Activated T-helper 1 cell treated with anti-CD3 and anti-CD28 coated beads, Interleukin-12 subunit alpha, Interleukin-12 subunit beta, Interleukin-2, Interleukin-4 antibody, amounts not matched to agents 30 ng/mL and 10 ng/mL and 1 ng/mL, durations not matched to agents 14 hours and 24 hours and 36 hours (primary cell): ENCODE measurements at regions not wholly inside any gene's neighbourhood (a gene's known extent, or its start where the extent isn't known, plus 50 kb on each side); places are given as distances from the start of the nearest gene placed in this dataset.
"Not testable (repeated sequence)": the region's sequence is repeated elsewhere in the genome, so short reads cannot be mapped to it uniquely, and the experiment has no call there.

Source experiments
- DNase-seq: peaks from one replicate; pipeline ENCODE4 v3.0.0; 2021; ENCODE audit warnings: low spot score
- H3K27ac Mint-ChIP-seq: one replicate; pipeline ENCODE4 v1.8.0; 2021; ENCODE audit warnings: mild to moderate bottlenecking, mixed read lengths
- H3K27me3 Mint-ChIP-seq: one replicate; pipeline ENCODE4 v1.8.0; 2022; ENCODE audit warnings: mild to moderate bottlenecking, moderate library complexity, mixed read lengths; ENCODE audit not compliant: insufficient read depth
- H3K36me3 Mint-ChIP-seq: one replicate; pipeline ENCODE4 v1.8.0; 2021; ENCODE audit warnings: low read depth, mixed read lengths
- H3K4me1 Mint-ChIP-seq: one replicate; pipeline ENCODE4 v1.8.0; 2021; ENCODE audit warnings: low read depth, mixed read lengths
- H3K4me3 Mint-ChIP-seq: one replicate; pipeline ENCODE4 v1.8.0; 2021; ENCODE audit warnings: mild to moderate bottlenecking, moderate library complexity, mixed read lengths
- H3K9me3 Mint-ChIP-seq: one replicate; pipeline ENCODE4 v1.8.0; 2021; ENCODE audit warnings: mixed read lengths
- intact Hi-C: fragments of 100-400 bp; cut with micrococcal nuclease; formaldehyde crosslinking; loops from one replicate; pipeline ENCODE4 v1.15.1; 2024

- Mint-ChIP-seq H3K4me3 (no peak overlapping the region), H3K9me3 (no peaks in the 10 kb centered on the region), H3K4me1 (no peaks in the 10 kb centered on the region), H3K27me3 (no peaks in the 10 kb centered on the region), H3K36me3 (no peaks in the 10 kb centered on the region), H3K27ac (no peak overlapping the region)
- intact Hi-C loops: no loop called here
- no peak for DNase-seq
These were observed 203.1 kb downstream of the ARHGEF9 start for GRCh38 chrX:63581906-63582305.

- Mint-ChIP-seq H3K9me3 (no peaks in the 10 kb centered on the region), H3K4me3 (no peak overlapping the region), H3K4me1 (no peaks in the 10 kb centered on the region)
These were observed 203.6 kb downstream of the ARHGEF9 start for GRCh38 chrX:63581398-63581797.

DNA sequence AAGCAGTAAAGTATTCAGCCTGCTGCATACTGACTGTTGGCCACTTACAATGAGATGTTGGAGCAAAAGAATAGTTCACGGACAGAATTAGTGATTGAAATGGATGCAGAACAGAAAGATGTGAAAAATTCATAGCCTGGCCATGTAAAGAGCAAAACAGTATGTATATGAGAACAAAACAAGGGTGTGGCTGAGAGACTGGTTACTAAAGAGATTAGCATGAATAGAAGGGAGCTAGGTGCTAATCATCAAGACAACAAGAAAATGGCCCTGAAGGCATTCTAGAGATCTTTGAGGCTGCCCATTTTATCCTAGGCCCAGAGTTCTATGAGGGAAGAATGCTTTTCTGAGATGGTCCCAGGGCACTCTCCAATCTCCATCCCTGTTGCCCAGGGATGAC lies 208.5 kb downstream of the ARHGEF9 start:
- DNase-seq: no peak

More at GRCh38 chrX:63581398-63581797, 203.6 kb downstream of the ARHGEF9 start:
- intact Hi-C loops: no loop called here
- no peaks in the 10 kb centered on the region for H3K27me3 Mint-ChIP-seq
- no peak overlapping the region for H3K27ac Mint-ChIP-seq
- H3K36me3 Mint-ChIP-seq: no peaks in the 10 kb centered on the region
- no peak for DNase-seq

GRCh38 chrX:63575700-63576099 lies 209.3 kb downstream of the ARHGEF9 start:
- H3K9me3 Mint-ChIP-seq, H3K4me1 Mint-ChIP-seq, H3K27ac Mint-ChIP-seq, DNase-seq, H3K27me3 Mint-ChIP-seq, H3K4me3 Mint-ChIP-seq, H3K36me3 Mint-ChIP-seq, intact Hi-C loops: not testable (repeated sequence)

More for the DNA sequence above, 208.5 kb downstream of the ARHGEF9 start:
- Mint-ChIP-seq H3K36me3 (no peaks in the 10 kb centered on the region), H3K9me3 (peaks cover 4% of the 10 kb centered on the region), H3K4me3 (no peak overlapping the region), H3K4me1 (no peaks in the 10 kb centered on the region), H3K27me3 (no peaks in the 10 kb centered on the region), H3K27ac (no peak overlapping the region)
- intact Hi-C loops: no loop called here

DNA sequence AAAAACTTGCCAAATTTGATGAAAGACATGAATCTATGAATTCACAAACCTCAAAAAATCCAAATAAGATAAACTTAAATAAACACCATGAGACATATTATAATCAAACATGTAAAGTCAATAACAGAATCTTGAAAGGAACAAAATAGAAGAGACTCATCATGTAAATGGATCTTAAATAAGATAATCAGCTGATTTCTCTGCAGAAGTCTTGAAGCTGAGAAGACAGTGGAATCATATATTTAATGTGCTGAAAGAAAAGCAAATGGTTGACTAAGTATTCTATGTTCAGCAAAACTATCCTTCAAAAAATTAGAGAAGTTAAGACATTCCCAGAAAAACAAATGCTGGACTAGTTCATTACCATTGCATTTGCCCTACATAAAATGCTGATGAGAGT lies 215.7 kb upstream of the SPIN4 start:
- Mint-ChIP-seq H3K9me3 (peaks cover 9% of the 10 kb centered on the region), H3K4me1 (no peaks in the 10 kb centered on the region), H3K36me3 (no peaks in the 10 kb centered on the region), H3K27me3 (no peaks in the 10 kb centered on the region), H3K4me3 (no peak overlapping the region), H3K27ac (no peak overlapping the region)
- intact Hi-C loops: no loop called here
- no peak for DNase-seq

GRCh38 chrX:63561425-63561824 lies 210.3 kb upstream of the SPIN4 start:
- intact Hi-C loops: loop anchor here (1.0 to 5.0 kb wide), 4 partner anchors 193 to 1416 kb away; partner anchors contain the start of genes AMER1, SPIN4 and ZC4H2
- H3K27ac Mint-ChIP-seq: no peak overlapping the region

DNA sequence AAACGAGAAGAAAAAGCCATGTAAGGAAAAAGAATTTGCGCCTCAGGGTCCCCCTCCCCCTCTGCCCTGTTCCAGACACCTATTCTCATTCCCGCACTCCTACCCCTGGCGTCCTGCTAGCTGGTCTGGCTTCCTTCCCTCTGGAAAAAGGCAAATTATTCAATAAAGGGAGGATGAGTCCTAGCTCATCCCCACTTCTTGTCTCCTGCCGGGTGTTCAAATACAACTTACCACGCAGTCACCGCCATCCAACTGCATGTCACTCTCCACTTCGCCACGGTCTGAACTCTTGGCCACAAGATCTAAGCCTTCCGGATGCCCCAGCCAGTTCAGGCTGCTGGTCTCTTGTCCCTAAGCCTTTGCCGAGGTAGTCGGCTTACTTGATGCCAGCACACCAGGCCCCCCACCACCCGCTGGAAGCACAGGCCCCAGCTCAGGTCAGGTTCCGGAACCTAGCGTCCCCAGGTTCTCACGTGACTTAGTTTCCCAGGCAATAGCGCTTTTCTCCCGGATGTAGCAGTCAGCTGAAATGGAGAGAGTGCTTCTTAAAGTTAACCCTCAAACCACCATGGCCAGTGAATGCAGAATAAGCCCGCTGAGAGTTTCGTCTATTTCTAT lies 209.6 kb upstream of the SPIN4 start:
- Mint-ChIP-seq H3K36me3 (peaks cover 4% of the 10 kb centered on the region), H3K27ac (peak overlapping the region; percentile 73), H3K9me3 (no peaks in the 10 kb centered on the region), H3K4me1 (peaks cover 9% of the 10 kb centered on the region), H3K4me3 (peak overlapping the region; percentile 97), H3K27me3 (no peaks in the 10 kb centered on the region)
- DNase-seq: peak; percentile 31
- intact Hi-C loops: loop anchor here (1.0 to 5.0 kb wide), 4 partner anchors 194 to 1417 kb away; partner anchors contain the start of genes AMER1, SPIN4 and ZC4H2

More at GRCh38 chrX:63561425-63561824, 210.3 kb upstream of the SPIN4 start:
- no peak for DNase-seq
- Mint-ChIP-seq H3K4me1 (peaks cover 9% of the 10 kb centered on the region), H3K9me3 (peaks cover 1% of the 10 kb centered on the region), H3K4me3 (peak overlapping the region; percentile 97), H3K27me3 (no peaks in the 10 kb centered on the region), H3K36me3 (peaks cover 4% of the 10 kb centered on the region)

DNA sequence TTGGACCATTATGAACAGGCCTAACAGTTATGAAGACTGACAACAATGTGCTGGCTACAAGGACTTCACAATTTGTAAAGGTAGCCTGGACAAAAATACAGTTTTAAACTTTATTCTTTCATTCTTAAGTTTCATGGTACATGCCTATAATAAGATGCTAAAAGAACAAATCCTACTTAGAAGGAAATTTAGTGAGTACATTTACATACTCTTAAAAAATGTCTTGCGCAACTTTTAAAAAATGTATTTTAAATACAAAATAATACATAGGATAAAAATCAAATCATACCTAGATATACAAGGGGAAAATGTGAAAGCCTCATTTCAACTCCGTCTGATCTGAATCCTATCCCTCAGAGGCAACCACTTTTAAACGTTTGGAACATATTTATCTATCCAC lies 200.7 kb upstream of the SPIN4 start:
- DNase-seq: no peak
- no peak overlapping the region for H3K27ac Mint-ChIP-seq
- no peak overlapping the region for H3K4me3 Mint-ChIP-seq
- no peaks in the 10 kb centered on the region for H3K27me3 Mint-ChIP-seq
- H3K9me3 Mint-ChIP-seq: peaks cover 10% of the 10 kb centered on the region
- H3K36me3 Mint-ChIP-seq: no peaks in the 10 kb centered on the region
- no peaks in the 10 kb centered on the region for H3K4me1 Mint-ChIP-seq
- intact Hi-C loops: no loop called here

DNA sequence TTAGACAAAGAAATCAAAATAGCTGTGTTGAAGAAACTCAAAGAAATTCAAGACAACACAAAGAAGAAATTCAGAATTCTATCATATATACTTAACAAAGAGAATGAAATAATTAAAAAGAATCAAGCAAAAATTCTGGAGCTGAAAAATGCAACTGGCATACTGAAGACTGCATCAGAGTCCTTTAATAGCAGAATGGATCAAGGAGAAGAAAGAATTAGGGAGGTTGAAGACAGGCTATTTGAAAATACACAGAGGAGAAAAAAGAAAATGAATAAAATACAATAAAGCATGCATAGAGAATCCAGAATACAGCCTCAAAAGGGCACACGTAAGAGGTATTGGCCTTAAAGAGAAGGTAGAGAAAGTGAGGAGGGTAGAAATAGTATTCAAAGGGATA lies 179.5 kb upstream of the SPIN4 start:
- Mint-ChIP-seq H3K36me3 (peaks cover 2% of the 10 kb centered on the region), H3K4me1 (no peaks in the 10 kb centered on the region), H3K27ac (no peak overlapping the region), H3K4me3 (no peak overlapping the region), H3K9me3 (peaks cover 23% of the 10 kb centered on the region), H3K27me3 (no peaks in the 10 kb centered on the region)
- no peak for DNase-seq
- intact Hi-C loops: no loop called here

DNA sequence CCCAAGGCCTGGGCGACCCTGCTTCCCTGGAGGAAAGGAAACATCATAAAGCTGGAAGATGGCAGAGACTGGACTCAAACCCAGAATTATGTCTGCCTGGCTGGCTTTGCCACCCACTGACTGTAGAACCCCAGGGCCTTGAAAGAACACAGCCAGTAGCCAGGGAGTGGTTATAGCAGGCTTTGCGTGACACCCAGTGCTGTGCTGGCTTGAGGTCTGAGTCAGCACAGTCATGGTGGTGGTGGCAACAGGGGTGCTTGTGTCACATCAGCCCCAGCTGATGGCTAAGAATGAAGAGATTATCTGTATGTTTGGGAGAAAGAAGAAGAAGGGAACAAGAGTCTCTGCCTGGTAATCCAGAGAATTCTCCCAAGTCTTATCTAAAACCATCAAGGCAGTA lies 178.8 kb upstream of the SPIN4 start:
- no peak for DNase-seq
- Mint-ChIP-seq H3K9me3 (peaks cover 19% of the 10 kb centered on the region), H3K4me3 (no peak overlapping the region), H3K36me3 (peaks cover 2% of the 10 kb centered on the region), H3K27me3 (no peaks in the 10 kb centered on the region), H3K4me1 (no peaks in the 10 kb centered on the region), H3K27ac (no peak overlapping the region)
- intact Hi-C loops: no loop called here

- H3K27ac Mint-ChIP-seq: no peak overlapping the region
These were observed 175.7 kb upstream of the SPIN4 start for GRCh38 chrX:63526863-63527262.

GRCh38 chrX:63525491-63525890 lies 174.4 kb upstream of the SPIN4 start:
- intact Hi-C loops: no loop called here
- H3K27me3 Mint-ChIP-seq: no peaks in the 10 kb centered on the region
- peaks cover 2% of the 10 kb centered on the region for H3K36me3 Mint-ChIP-seq
- no peak for DNase-seq
- peaks cover 2% of the 10 kb centered on the region for H3K9me3 Mint-ChIP-seq
- H3K4me1 Mint-ChIP-seq: no peaks in the 10 kb centered on the region
- H3K27ac Mint-ChIP-seq: no peak overlapping the region
- no peak overlapping the region for H3K4me3 Mint-ChIP-seq

More at GRCh38 chrX:63526863-63527262, 175.7 kb upstream of the SPIN4 start:
- intact Hi-C loops: no loop called here
- H3K27me3 Mint-ChIP-seq: no peaks in the 10 kb centered on the region
- H3K4me1 Mint-ChIP-seq: no peaks in the 10 kb centered on the region
- H3K36me3 Mint-ChIP-seq: peaks cover 2% of the 10 kb centered on the region
- no peak for DNase-seq
- H3K9me3 Mint-ChIP-seq: peaks cover 8% of the 10 kb centered on the region
- no peak overlapping the region for H3K4me3 Mint-ChIP-seq

DNA sequence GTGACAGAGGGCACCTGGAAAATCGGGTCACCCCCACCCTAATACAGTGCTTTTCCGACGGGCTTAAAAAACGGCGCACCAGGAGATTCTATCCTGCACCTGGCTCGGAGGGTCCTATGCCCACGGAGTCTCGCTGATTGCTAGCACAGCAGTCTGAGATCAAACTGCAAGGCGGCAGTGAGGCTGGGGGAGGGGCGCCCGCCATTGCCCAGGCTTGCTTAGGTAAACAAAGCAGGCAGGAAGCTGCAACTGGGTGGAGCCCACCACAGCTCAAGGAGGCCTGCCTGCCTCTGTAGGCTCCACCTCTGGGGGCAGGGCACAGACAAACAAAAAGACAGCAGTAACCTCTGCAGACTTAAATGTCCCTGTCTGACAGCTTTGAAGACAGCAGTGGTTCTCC lies 168.2 kb upstream of the SPIN4 start:
- H3K4me3 Mint-ChIP-seq, intact Hi-C loops, H3K9me3 Mint-ChIP-seq, H3K4me1 Mint-ChIP-seq, H3K27me3 Mint-ChIP-seq, H3K27ac Mint-ChIP-seq, H3K36me3 Mint-ChIP-seq, DNase-seq: not testable (repeated sequence)
